Naive thymus-derived CD8-positive, alpha-beta T cell (primary cell): ENCODE measurements at regions not wholly inside any gene's neighbourhood (a gene's known extent, or its start where the extent isn't known, plus 50 kb on each side); places are given as distances from the start of the nearest gene placed in this dataset.

Source experiments
- ATAC-seq, 2 donors: fragments of 150-1000 bp; cut with Tn5 transposase in 1 of 2; sonication (Bioruptor Pico), chemical (Tn5 transposase) in 1 of 2; 1 replicate in 1 of 2; 2 replicates in 1 of 2; pipeline ENCODE4 v1.10.0; 2021; ENCODE audit warnings: mild to moderate bottlenecking in 2 of 2, moderate library complexity in 2 of 2
- POLR2A ChIA-PET: fragments of 350-600 bp; sonication (Branson Sonifier 250); formaldehyde crosslinking; loops from one replicate; lab custom pipeline; 2021; ENCODE audit warnings: antibody characterized with exemption; lab: Charles Lee
- DNase-seq, 10 donors: peaks; one replicate each; pipeline versions ENCODE4 v3.0.0 to v3.0.0-alpha.2; 2020 to 2022
- H3K27ac Mint-ChIP-seq, 10 donors: one replicate each; pipeline ENCODE4 v1.8.0; 2020 to 2022; ENCODE audit warnings: mild to moderate bottlenecking in 10 of 10, mixed read lengths in 10 of 10, moderate library complexity in 4 of 10, inconsistent platforms in 1 of 10
- H3K27me3 Mint-ChIP-seq, 5 donors: one replicate each; pipeline ENCODE4 v1.8.0; 2021 to 2022; ENCODE audit warnings: mixed read lengths in 5 of 5
- H3K36me3 Mint-ChIP-seq, 3 donors: one replicate each; pipeline ENCODE4 v1.8.0; 2020 to 2022; ENCODE audit warnings: mixed read lengths in 3 of 3, mild to moderate bottlenecking in 2 of 3, inconsistent platforms in 1 of 3
- H3K4me1 Mint-ChIP-seq, 4 donors: one replicate each; pipeline ENCODE4 v1.8.0; 2021 to 2022; ENCODE audit warnings: mixed read lengths in 4 of 4
- H3K4me3 Mint-ChIP-seq, 10 donors: one replicate each; pipeline ENCODE4 v1.8.0; 2020 to 2022; ENCODE audit warnings: mild to moderate bottlenecking in 10 of 10, mixed read lengths in 10 of 10, moderate library complexity in 6 of 10, inconsistent platforms in 1 of 10
- H3K9me3 Mint-ChIP-seq, 9 donors: one replicate each; pipeline ENCODE4 v1.8.0; 2020 to 2022; ENCODE audit warnings: mixed read lengths in 9 of 9, mild to moderate bottlenecking in 3 of 9, inconsistent platforms in 1 of 9, moderate library complexity in 1 of 9

DNA sequence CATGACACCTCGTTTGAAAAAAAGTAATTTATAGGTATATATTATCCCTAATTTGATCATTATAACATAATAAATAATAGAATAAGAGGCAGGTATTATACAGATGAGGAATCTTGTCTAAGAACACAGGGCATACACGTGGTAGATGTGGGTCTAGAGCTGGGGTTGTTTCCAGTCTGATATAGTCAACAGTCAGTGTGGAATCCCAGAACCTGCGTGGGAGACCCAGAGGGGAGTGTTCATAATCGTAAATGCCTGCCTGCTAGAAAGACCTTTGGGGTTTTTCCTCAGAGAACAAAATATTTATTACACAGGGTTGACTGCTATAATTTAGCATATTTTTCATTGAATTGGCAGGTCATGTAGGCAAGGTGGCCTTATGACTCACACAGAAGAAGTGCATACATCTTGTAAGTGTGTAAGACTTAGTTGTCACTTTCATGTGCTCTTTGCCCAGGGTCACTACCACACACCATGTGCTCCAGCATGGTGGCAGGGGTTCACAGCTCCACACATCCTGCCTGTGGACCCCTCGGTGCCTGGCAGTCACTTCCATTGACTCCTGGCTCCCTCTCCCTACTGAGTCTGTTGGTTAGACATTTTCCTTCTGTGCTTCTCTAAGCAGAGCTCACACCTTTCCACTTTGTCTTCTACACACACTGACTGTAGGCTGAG lies 94.9 kb upstream of the IKZF1 start:
- Mint-ChIP-seq H3K9me3 (no peaks in the 10 kb centered on the region), H3K4me1 (peaks cover 67 to 99% (median 94%) of the 10 kb centered on the region in 4 donors), H3K4me3 (peak overlapping the region in 4 of 10 donors; percentile 0 to 70 (median 29)), H3K27me3 (no peaks in the 10 kb centered on the region), H3K27ac (peak overlapping the region in 7 of 10 donors; percentile 7 to 93 (median 83)), H3K36me3 (no peaks in the 10 kb centered on the region)
- POLR2A ChIA-PET, result interaction anchor here (0.6 to 15.2 kb wide), 5 partner anchors 15 to 133 kb away, joined by 3 to 442 read pairs (median 3); partner anchors contain the start of gene IKZF1
- DNase-seq (no peak), ATAC-seq (no peak)

DNA sequence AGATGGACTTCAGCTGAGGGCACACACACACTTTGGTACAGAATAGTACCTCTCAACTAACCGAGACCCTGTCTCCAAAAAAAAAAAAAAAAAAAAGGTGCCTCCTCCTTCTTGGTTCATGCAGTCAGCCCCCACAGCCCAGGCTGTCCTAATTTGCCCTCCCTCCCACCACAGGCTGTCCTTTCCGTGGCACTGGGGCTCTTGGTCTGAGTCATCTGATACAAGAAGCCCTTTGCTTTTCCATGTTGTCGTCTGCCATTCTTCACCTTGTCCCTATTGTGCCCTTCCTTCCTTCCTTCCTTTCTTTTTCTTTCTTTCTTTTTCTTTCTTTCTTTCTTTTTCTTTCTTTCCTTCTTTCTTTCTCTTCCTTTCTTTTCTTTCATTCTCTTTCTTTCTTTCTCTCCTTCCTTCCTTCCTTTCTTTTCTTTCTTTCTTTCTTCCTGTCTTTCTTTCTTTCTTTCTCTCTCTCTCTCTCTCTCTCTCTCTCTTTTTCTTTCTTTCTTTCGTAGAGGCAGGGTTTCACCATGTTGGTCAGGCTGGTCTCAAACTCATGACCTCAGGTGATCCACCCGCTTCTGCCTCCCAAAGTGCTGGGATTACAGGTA lies 96.0 kb upstream of the IKZF1 start:
- H3K4me3 Mint-ChIP-seq, result peak overlapping the region in 7 of 10 donors; percentile 33 to 88 (median 45)
- no peak for ATAC-seq
- no peak for DNase-seq
- POLR2A ChIA-PET, result interaction anchor here (0.7 to 15.2 kb wide), 5 partner anchors 16 to 103 kb away, joined by 3 to 442 read pairs (median 20); partner anchors contain the start of gene IKZF1
- H3K36me3 Mint-ChIP-seq, result no peaks in the 10 kb centered on the region
- peaks cover 66 to 99% (median 94%) of the 10 kb centered on the region in 4 donors for H3K4me1 Mint-ChIP-seq
- H3K27me3 Mint-ChIP-seq, result no peaks in the 10 kb centered on the region
- H3K27ac Mint-ChIP-seq, result peak overlapping the region; percentile 78 to 98 (median 94)
- H3K9me3 Mint-ChIP-seq, result no peaks in the 10 kb centered on the region

GRCh38 chr7:50207686-50208255 lies 96.7 kb upstream of the IKZF1 start:
- no peaks in the 10 kb centered on the region for H3K9me3 Mint-ChIP-seq
- H3K4me3 Mint-ChIP-seq, result peak overlapping the region in 9 of 10 donors; percentile 25 to 88 (median 72)
- H3K36me3 Mint-ChIP-seq, result no peaks in the 10 kb centered on the region
- POLR2A ChIA-PET, result interaction anchor here (0.9 to 15.2 kb wide), 19 partner anchors 10 to 242 kb away, joined by 3 to 442 read pairs (median 10); partner anchors contain the start of genes FIGNL1 and IKZF1
- peaks cover 60 to 92% (median 87%) of the 10 kb centered on the region in 4 donors for H3K4me1 Mint-ChIP-seq
- H3K27me3 Mint-ChIP-seq, result no peaks in the 10 kb centered on the region
- H3K27ac Mint-ChIP-seq, result peak overlapping the region; percentile 34 to 98 (median 94)
- DNase-seq (no peak), ATAC-seq (no peak)

DNA sequence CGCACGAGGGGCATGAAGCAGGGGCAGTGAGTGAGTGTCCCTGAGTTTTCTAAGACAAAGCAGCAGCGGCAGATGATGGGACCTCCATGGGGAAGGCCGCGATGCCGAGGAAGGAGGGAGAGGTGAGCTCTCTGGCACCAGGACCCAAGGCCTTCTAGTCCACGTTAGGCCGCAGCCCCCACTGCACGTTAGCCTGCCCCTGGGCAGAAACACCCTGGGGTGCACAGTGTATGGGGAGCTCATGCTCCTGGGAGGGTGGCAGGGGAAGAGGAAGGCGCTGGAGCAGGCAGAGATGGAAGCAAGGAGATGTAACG lies 97.3 kb upstream of the IKZF1 start:
- DNase-seq (no peak), ATAC-seq (no peak)
- Mint-ChIP-seq H3K9me3 (no peaks in the 10 kb centered on the region), H3K27me3 (no peaks in the 10 kb centered on the region), H3K36me3 (no peaks in the 10 kb centered on the region), H3K4me3 (peak overlapping the region in 7 of 10 donors; percentile 8 to 88 (median 84)), H3K4me1 (peaks cover 55 to 86% (median 82%) of the 10 kb centered on the region in 4 donors), H3K27ac (peak overlapping the region; percentile 93 to 98 (median 95))
- POLR2A ChIA-PET, result interaction anchor here (0.8 to 15.2 kb wide), 28 partner anchors 11 to 243 kb away, joined by 3 to 442 read pairs (median 5); partner anchors contain the start of genes FIGNL1 and IKZF1

DNA sequence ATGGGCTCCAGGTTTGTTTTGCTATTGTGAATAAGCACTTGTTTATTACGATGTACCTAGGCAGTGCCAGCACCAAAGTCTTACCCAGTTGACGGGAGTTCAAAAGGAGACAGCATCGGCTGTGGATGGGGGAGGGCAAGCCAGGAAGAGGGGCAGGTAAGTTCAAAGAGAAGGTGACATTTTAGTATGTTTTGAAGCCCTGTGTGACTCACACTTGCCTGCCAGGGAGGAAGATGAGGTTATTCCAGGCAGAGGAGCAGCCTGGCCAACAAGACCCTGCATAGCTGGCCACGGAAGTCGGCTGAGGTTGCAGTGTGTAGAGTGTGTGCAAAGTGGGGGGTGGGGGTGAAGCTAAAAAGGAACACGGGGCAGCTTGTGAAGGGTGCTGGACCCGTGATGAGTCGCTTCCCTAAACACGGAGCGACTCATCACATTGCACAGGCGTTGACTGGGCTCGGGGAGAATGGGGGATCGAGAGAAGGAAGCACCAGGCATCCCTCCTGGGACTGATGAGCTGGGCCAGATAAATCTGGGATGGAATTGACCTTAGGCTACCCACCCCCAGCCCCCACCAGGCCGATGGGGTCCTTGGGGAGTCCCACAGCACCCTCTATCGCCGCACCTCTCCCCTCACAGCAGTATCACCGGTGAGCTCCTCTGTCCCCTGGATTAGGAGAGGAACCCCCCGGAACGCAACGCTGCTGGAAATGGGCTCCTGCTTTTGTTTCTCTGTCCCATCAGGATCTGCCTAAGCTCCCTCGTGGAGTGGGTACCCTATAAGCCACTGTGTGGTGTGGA lies 97.9 kb upstream of the IKZF1 start:
- peak overlapping the region; percentile 93 to 100 (median 96) for H3K27ac Mint-ChIP-seq
- H3K9me3 Mint-ChIP-seq, result no peaks in the 10 kb centered on the region
- no peaks in the 10 kb centered on the region for H3K36me3 Mint-ChIP-seq
- POLR2A ChIA-PET, result interaction anchor here (0.6 to 15.2 kb wide), 37 partner anchors 11 to 243 kb away, joined by 3 to 442 read pairs (median 5); partner anchors contain the start of genes FIGNL1 and IKZF1
- DNase-seq (peak; percentile 34 to 91 (median 71)), ATAC-seq (peak; percentile 74 to 83)
- H3K4me1 Mint-ChIP-seq, result peaks cover 53 to 81% (median 76%) of the 10 kb centered on the region in 4 donors
- H3K27me3 Mint-ChIP-seq, result no peaks in the 10 kb centered on the region
- peak overlapping the region; percentile 72 to 88 (median 84) for H3K4me3 Mint-ChIP-seq

DNA sequence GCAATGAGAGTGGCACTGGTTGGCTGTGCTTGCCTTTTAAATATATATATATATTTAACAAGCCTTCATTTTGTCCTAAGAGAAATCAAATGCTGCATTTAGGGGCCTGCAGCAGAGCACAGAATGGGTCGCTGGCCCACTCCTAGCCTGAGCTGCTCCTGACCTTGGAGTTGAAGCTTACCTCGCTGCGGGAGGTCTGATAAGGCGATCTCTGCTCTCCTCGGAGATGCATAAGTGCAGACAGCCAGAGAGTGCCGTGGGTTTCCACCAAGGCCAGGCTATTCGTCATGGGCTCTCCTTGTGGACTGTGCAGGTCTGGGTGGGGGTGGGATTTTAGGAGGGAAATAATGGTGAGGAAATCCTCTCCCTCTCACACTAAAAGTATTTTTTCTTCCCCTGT lies 99.5 kb upstream of the IKZF1 start:
- no peaks in the 10 kb centered on the region for H3K36me3 Mint-ChIP-seq
- peak overlapping the region in 7 of 10 donors; percentile 63 to 88 (median 83) for H3K4me3 Mint-ChIP-seq
- H3K4me1 Mint-ChIP-seq, result peaks cover 42 to 64% (median 60%) of the 10 kb centered on the region in 4 donors
- peak in 1 of 10 donors; percentile 18 for DNase-seq
- H3K27me3 Mint-ChIP-seq, result no peaks in the 10 kb centered on the region
- POLR2A ChIA-PET, result interaction anchor here (0.7 to 15.2 kb wide), 22 partner anchors 10 to 262 kb away, joined by 3 to 442 read pairs (median 4); partner anchors contain the start of genes FIGNL1 and IKZF1
- H3K9me3 Mint-ChIP-seq, result no peaks in the 10 kb centered on the region
- no peak for ATAC-seq
- peak overlapping the region in 8 of 10 donors; percentile 60 to 100 (median 96) for H3K27ac Mint-ChIP-seq

GRCh38 chr7:50204581-50204980 lies 99.9 kb upstream of the IKZF1 start:
- Mint-ChIP-seq H3K4me3 (peak overlapping the region in 9 of 10 donors; percentile 1 to 67 (median 46)), H3K27me3 (no peaks in the 10 kb centered on the region), H3K4me1 (peaks cover 39 to 60% (median 55%) of the 10 kb centered on the region in 4 donors), H3K27ac (peak overlapping the region; percentile 42 to 95 (median 88)), H3K36me3 (no peaks in the 10 kb centered on the region), H3K9me3 (no peaks in the 10 kb centered on the region)
- DNase-seq, result peak in 3 of 10 donors; percentile 14 to 38 (median 31)
- ATAC-seq, result peak; percentile 26 to 27
- POLR2A ChIA-PET, result interaction anchor here (0.8 to 15.2 kb wide), 13 partner anchors 10 to 263 kb away, joined by 3 to 442 read pairs (median 4); partner anchors contain the start of genes FIGNL1, IKZF1 and ZPBP

- H3K27me3 Mint-ChIP-seq, result no peaks in the 10 kb centered on the region
- H3K36me3 Mint-ChIP-seq, result no peaks in the 10 kb centered on the region
- POLR2A ChIA-PET, result interaction anchor here (1.0 to 15.2 kb wide), 6 partner anchors 63 to 214 kb away, joined by 3 to 442 read pairs (median 4); partner anchors contain the start of genes IKZF1 and ZPBP
- H3K9me3 Mint-ChIP-seq, result no peaks in the 10 kb centered on the region
- H3K27ac Mint-ChIP-seq, result peak overlapping the region in 5 of 10 donors; percentile 61 to 95 (median 92)
- no peak overlapping the region for H3K4me3 Mint-ChIP-seq
- peaks cover 35 to 51% (median 48%) of the 10 kb centered on the region in 4 donors for H3K4me1 Mint-ChIP-seq
- no peak for ATAC-seq
- no peak for DNase-seq
These were observed 101.0 kb upstream of the IKZF1 start for GRCh38 chr7:50203521-50203920.

DNA sequence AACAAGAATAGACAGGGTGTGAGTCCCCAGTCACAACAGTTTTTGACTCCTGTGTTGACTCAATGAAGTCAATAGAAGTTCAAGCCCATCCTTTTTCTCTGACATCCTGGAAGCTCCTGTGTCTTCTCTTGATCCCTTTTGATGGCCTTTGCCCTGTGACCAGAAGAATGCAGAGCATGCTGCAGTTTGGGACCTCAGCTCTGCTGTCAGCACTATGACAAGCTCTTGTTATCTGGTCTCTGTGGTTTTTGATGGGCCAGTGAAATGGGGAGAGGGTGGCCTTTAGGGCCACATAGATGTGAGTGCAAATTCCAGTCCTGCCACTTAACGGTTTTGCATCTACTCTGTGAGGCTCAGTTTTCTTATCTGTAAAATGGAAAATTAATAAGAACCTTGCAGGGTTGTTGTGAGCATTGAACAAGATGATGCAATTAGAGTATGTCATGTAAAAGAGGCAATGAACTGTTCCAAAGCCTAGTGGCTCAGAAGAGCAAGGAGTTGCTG lies 102.4 kb upstream of the IKZF1 start:
- POLR2A ChIA-PET, result interaction anchor here (15.2 kb wide), 1 partner anchor 109 kb away, joined by 442 read pairs; the partner anchor contains the start of gene IKZF1
- Mint-ChIP-seq H3K36me3 (no peaks in the 10 kb centered on the region), H3K4me1 (peaks cover 23 to 45% (median 36%) of the 10 kb centered on the region in 4 donors), H3K4me3 (no peak overlapping the region), H3K27me3 (no peaks in the 10 kb centered on the region), H3K27ac (peak overlapping the region in 3 of 10 donors; percentile 16 to 25 (median 23)), H3K9me3 (no peaks in the 10 kb centered on the region)
- no peak for DNase-seq
- no peak for ATAC-seq

DNA sequence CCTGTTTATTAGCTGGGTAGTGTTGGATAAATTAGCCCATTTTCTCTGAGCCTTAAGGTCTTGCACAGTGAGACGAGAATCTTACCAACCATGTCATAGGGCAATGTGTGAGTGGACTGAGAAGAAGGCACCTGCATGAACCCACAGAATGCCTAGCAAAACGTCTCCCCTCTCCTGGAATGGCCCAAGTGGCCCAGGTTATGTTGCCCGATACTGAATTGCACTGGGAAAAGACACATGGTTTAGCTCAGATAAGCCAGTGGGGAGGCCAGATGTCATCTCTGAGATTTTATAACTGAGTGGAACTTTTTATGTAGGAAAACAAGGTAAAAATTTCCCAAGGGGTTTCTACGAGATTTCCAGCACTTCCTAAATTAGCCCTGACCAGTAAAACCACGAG lies 104.7 kb upstream of the IKZF1 start:
- Mint-ChIP-seq H3K27me3 (no peaks in the 10 kb centered on the region), H3K4me1 (peaks cover 11 to 22% (median 18%) of the 10 kb centered on the region in 4 donors), H3K27ac (no peak overlapping the region), H3K9me3 (no peaks in the 10 kb centered on the region), H3K4me3 (no peak overlapping the region), H3K36me3 (no peaks in the 10 kb centered on the region)
- POLR2A ChIA-PET, result no interaction called here
- DNase-seq (no peak), ATAC-seq (no peak)

GRCh38 chr7:50197549-50197948 lies 104.5 kb upstream of the ZPBP start:
- POLR2A ChIA-PET, result interaction anchor here (0.6 kb wide), 1 partner anchor 53 kb away, joined by 5 read pairs; no protein-coding TSS in a partner anchor
- no peaks in the 10 kb centered on the region for H3K9me3 Mint-ChIP-seq
- H3K4me3 Mint-ChIP-seq, result no peak overlapping the region
- ATAC-seq, result peak in 1 of 2 donors; percentile 57
- no peaks in the 10 kb centered on the region for H3K27me3 Mint-ChIP-seq
- H3K4me1 Mint-ChIP-seq, result peaks cover 0 to 9% (median 6%) of the 10 kb centered on the region in 4 donors
- no peak for DNase-seq
- peak overlapping the region in 3 of 10 donors; percentile 29 to 58 (median 42) for H3K27ac Mint-ChIP-seq
- no peaks in the 10 kb centered on the region for H3K36me3 Mint-ChIP-seq
